HCT116 (cell line): ENCODE measurements at regions not wholly inside any gene's neighbourhood (a gene's known extent, or its start where the extent isn't known, plus 50 kb on each side); places are given as distances from the start of the nearest gene placed in this dataset.
A peak's percentile ranks its signal among the peaks of the same experiment; 100 is the strongest.

Source experiments
- CTCF ChIP-seq, 3 experiments: fragments of 200-600 bp in 1 of 3; sonication (generic) in 1 of 3; IDR thresholded peaks in 2 of 3; conservative IDR thresholded peaks in 1 of 3; 2 replicates each; pipeline ENCODE4 v1.5.1; 2012 to 2017; ENCODE audit warnings: low read depth in 2 of 3, low read length in 2 of 3, antibody characterized with exemption in 1 of 3, borderline replicate concordance in 1 of 3, control low read depth in 1 of 3, mild to moderate bottlenecking in 1 of 3, mixed read lengths in 1 of 3, mixed run types in 1 of 3, moderate library complexity in 1 of 3; ENCODE audit not compliant: insufficient read depth in 1 of 3
- EZH2phosphoT487 ChIP-seq: fragments of 200-600 bp; IDR thresholded peaks from 2 replicates; pipeline ENCODE4 v1.6.1; 2018; ENCODE audit warnings: antibody characterized with exemption, borderline replicate concordance
- JUND ChIP-seq: IDR thresholded peaks from 2 replicates; pipeline ENCODE4 v1.6.1; 2012
- MAX ChIP-seq: IDR thresholded peaks from 2 replicates; pipeline ENCODE4 v1.6.1; 2012
- POLR2AphosphoS5 ChIP-seq: IDR thresholded peaks from 2 replicates; pipeline ENCODE4 v1.6.1; 2011; ENCODE audit warnings: mild to moderate bottlenecking, low read depth, low read length, moderate library complexity
- SP1 ChIP-seq: IDR thresholded peaks from 2 replicates; pipeline ENCODE4 v1.6.1; 2012; ENCODE audit warnings: low read depth
- TCF7L2 ChIP-seq: IDR thresholded peaks from 2 replicates; pipeline ENCODE4 v1.7.0; 2011; ENCODE audit warnings: borderline replicate concordance, inconsistent platforms; ENCODE audit not compliant: insufficient read depth, insufficient read length; ENCODE audit errors: extremely low read depth
- ZNF274 ChIP-seq: fragments of 200-500 bp; sonication (Bioruptor generic); IDR thresholded peaks from 2 replicates; pipeline ENCODE4 v1.6.1; 2014; ENCODE audit warnings: mild to moderate bottlenecking, low read depth, low read length, inconsistent platforms

GRCh38 chr4:177051473-177052060 is 258.1 kb upstream of the NEIL3 start:
- TF ChIP-seq CTCF (IDR thresholded peaks at IDR 0.05 in 2 of 3, conservative IDR thresholded peaks at IDR 0.05 in 1 of 3; ENCODE audit: borderline replicate concordance in 1 of 3, insufficient read depth in 1 of 3, low read depth in 2 of 3, low read length in 2 of 3) (peak; percentile 17 to 74 (median 74); a peak in 5 of 6 replicates), SP1 (no peak), MAX (no peak), TCF7L2 (no peak), POLR2AphosphoS5 (no peak), JUND (no peak), ZNF274 (no peak), EZH2phosphoT487 (no peak)
